Liver (tissue), 8 donors: ENCODE measurements at regions not wholly inside any gene's neighbourhood (a gene's known extent, or its start where the extent isn't known, plus 50 kb on each side); places are given as distances from the start of the nearest gene placed in this dataset.

Source experiments
- DNase-seq: peaks from one replicate; pipeline ENCODE4 v3.0.0-alpha.2; 2017; ENCODE audit warnings: low spot score
- H3K27ac ChIP-seq, 2 donors: one replicate each; pipeline ENCODE4 v1.7.0; 2013; ENCODE audit warnings: inconsistent platforms in 2 of 2, low read length in 2 of 2, control low read depth in 1 of 2, low read depth in 1 of 2, mild to moderate bottlenecking in 1 of 2
- H3K27me3 ChIP-seq, 4 donors: one replicate each; pipeline versions ENCODE4 v1.6.1 to v1.7.0; 2013; ENCODE audit warnings: low read length in 3 of 4, inconsistent platforms in 1 of 4, mild to moderate bottlenecking in 1 of 4, moderate library complexity in 1 of 4; ENCODE audit not compliant: control insufficient read depth in 4 of 4, insufficient read depth in 4 of 4
- H3K36me3 ChIP-seq, 4 donors: one replicate each; pipeline versions ENCODE4 v1.6.1 to v1.7.0; 2013; ENCODE audit warnings: low read length in 3 of 4, mild to moderate bottlenecking in 3 of 4, low read depth in 1 of 4, moderate library complexity in 1 of 4; ENCODE audit not compliant: control insufficient read depth in 4 of 4, insufficient read depth in 3 of 4
- H3K4me1 ChIP-seq, 4 donors: one replicate each; pipeline versions ENCODE4 v1.6.1 to v1.7.0; 2013; ENCODE audit warnings: low read length in 3 of 4, mild to moderate bottlenecking in 3 of 4, moderate library complexity in 1 of 4; ENCODE audit not compliant: control insufficient read depth in 4 of 4, insufficient read depth in 4 of 4
- H3K4me3 ChIP-seq, 3 donors: one replicate each; pipeline versions ENCODE4 v1.6.1 to v1.7.0; 2013; ENCODE audit warnings: low read length in 3 of 3, control low read depth in 1 of 3, low read depth in 1 of 3, mild to moderate bottlenecking in 1 of 3
- H3K9ac ChIP-seq, 2 donors: one replicate each; pipeline ENCODE4 v1.7.0; 2013; ENCODE audit warnings: low read length in 2 of 2, mild to moderate bottlenecking in 2 of 2, moderate library complexity in 2 of 2, control low read depth in 1 of 2, low read depth in 1 of 2
- H3K9me3 ChIP-seq, 4 donors: one replicate each; pipeline versions ENCODE4 v1.6.1 to v1.7.0; 2013; ENCODE audit warnings: low read length in 3 of 4; ENCODE audit not compliant: control insufficient read depth in 4 of 4
- EGR1 ChIP-seq, 2 donors: IDR thresholded peaks; 2 replicates each; pipeline ENCODE4 v1.6.1; 2016 to 2018; ENCODE audit warnings: antibody characterized with exemption in 2 of 2, low read depth in 2 of 2
- FOXA1 ChIP-seq: IDR thresholded peaks from 2 replicates; pipeline ENCODE4 v1.6.1; 2016; ENCODE audit warnings: antibody characterized with exemption
- FOXA2 ChIP-seq: IDR thresholded peaks from 2 replicates; pipeline ENCODE4 v1.6.1; 2016; ENCODE audit warnings: antibody characterized with exemption
- GABPA ChIP-seq, 2 donors: IDR thresholded peaks in 1 of 2; conservative IDR thresholded peaks in 1 of 2; 2 replicates each; pipeline ENCODE4 v1.6.1; 2016; ENCODE audit warnings: antibody characterized with exemption in 2 of 2, mild to moderate bottlenecking in 1 of 2, moderate library complexity in 1 of 2
- HNF4A ChIP-seq, 2 donors: conservative IDR thresholded peaks; 2 replicates each; pipeline ENCODE4 v1.6.1; 2016; ENCODE audit warnings: antibody characterized with exemption in 2 of 2, mild to moderate bottlenecking in 2 of 2
- HNF4G ChIP-seq: IDR thresholded peaks from 2 replicates; pipeline ENCODE4 v1.6.1; 2016; ENCODE audit warnings: antibody characterized with exemption
- JUND ChIP-seq, 2 donors: IDR thresholded peaks; 2 replicates each; pipeline ENCODE4 v1.6.1; 2016; ENCODE audit warnings: antibody characterized with exemption in 2 of 2
- NR2F2 ChIP-seq: IDR thresholded peaks from 2 replicates; pipeline ENCODE4 v1.6.1; 2016; ENCODE audit warnings: antibody characterized with exemption
- RAD21 ChIP-seq, 2 donors: IDR thresholded peaks; 2 replicates each; pipeline ENCODE4 v1.6.1; 2016; ENCODE audit warnings: antibody characterized with exemption in 2 of 2, mild to moderate bottlenecking in 2 of 2
- RXRA ChIP-seq, 2 donors: IDR thresholded peaks; 2 replicates each; pipeline ENCODE4 v1.6.1; 2017 to 2018; ENCODE audit warnings: antibody characterized with exemption in 2 of 2, mild to moderate bottlenecking in 1 of 2
- SP1 ChIP-seq: IDR thresholded peaks from 2 replicates; pipeline ENCODE4 v1.6.1; 2018; ENCODE audit warnings: antibody characterized with exemption, mild to moderate bottlenecking
- TAF1 ChIP-seq: conservative IDR thresholded peaks from 2 replicates; pipeline ENCODE4 v1.6.1; 2016; ENCODE audit warnings: antibody characterized with exemption, mild to moderate bottlenecking
- YY1 ChIP-seq: IDR thresholded peaks from 2 replicates; pipeline ENCODE4 v1.6.1; 2016; ENCODE audit warnings: antibody characterized with exemption, mild to moderate bottlenecking
- WGBS: extraction: QIAGEN DNeasy Blood & Tissue Kit; methylation state at CpG from one replicate; pipeline ENCODE4 v1.1.7; 2013; 5-methylcytosine and 5-hydroxymethylcytosine counted together
- TF ChIP-seq, protein P1 (sequence below): fragments of 150-350 bp; IDR thresholded peaks from 2 replicates; pipeline ENCODE4 v1.5.1; 2017; ENCODE audit warnings: improper control_type of control experiment, low read depth, low read length; ENCODE audit not compliant: missing input control
- TF ChIP-seq, protein P2 (sequence below): IDR thresholded peaks from 2 replicates; pipeline ENCODE4 v1.6.1; 2016; ENCODE audit warnings: antibody characterized with exemption
- TF ChIP-seq, protein P3 (sequence below): IDR thresholded peaks from 2 replicates; pipeline ENCODE4 v1.6.1; 2016; ENCODE audit warnings: antibody characterized with exemption, mild to moderate bottlenecking
- TF ChIP-seq, protein P4 (sequence below): IDR thresholded peaks from 2 replicates; pipeline ENCODE4 v1.6.1; 2016; ENCODE audit warnings: antibody characterized with exemption
- TF ChIP-seq, protein P5 (sequence below): IDR thresholded peaks from 2 replicates; pipeline ENCODE4 v1.6.1; 2016; ENCODE audit warnings: antibody characterized with exemption
- donor health status: healthy.
- donor health status: healthy.
- donor health status: healthy.
- donor health status: healthy.
- donor health status: healthy.

DNA sequence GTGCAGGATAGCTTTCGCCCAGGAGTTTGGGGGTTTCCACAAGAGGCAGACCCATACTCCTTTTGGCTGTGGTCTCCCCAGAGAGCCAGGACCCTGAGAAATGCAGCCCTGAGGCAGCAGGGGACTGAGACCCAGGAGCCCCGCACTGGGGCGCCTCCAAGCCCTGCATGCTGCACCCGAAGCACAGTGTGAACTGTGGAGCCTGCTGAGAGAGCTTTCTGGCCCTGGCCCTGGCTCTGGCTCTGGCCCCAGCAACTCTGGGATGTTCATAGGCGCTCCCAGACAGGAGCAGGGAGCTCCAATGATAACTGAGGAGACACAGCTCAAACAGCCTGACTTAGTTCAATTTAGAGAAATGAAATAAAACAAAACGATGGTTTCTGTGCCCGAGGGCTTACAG is 96.4 kb upstream of the TEX51 start:
- TF ChIP-seq, protein P1, sequence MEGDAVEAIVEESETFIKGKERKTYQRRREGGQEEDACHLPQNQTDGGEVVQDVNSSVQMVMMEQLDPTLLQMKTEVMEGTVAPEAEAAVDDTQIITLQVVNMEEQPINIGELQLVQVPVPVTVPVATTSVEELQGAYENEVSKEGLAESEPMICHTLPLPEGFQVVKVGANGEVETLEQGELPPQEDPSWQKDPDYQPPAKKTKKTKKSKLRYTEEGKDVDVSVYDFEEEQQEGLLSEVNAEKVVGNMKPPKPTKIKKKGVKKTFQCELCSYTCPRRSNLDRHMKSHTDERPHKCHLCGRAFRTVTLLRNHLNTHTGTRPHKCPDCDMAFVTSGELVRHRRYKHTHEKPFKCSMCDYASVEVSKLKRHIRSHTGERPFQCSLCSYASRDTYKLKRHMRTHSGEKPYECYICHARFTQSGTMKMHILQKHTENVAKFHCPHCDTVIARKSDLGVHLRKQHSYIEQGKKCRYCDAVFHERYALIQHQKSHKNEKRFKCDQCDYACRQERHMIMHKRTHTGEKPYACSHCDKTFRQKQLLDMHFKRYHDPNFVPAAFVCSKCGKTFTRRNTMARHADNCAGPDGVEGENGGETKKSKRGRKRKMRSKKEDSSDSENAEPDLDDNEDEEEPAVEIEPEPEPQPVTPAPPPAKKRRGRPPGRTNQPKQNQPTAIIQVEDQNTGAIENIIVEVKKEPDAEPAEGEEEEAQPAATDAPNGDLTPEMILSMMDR = no peak
- TF ChIP-seq SP1 (no peak), RAD21 (IDR thresholded peaks at IDR 0.05) (no peak), NR2F2 (no peak), RXRA (IDR thresholded peaks at IDR 0.05) (no peak), JUND (IDR thresholded peaks at IDR 0.05) (no peak), FOXA1 (no peak)
- H3K36me3 ChIP-seq = no peaks in the 10 kb centered on the region
- WGBS = 84% methylated on average over 7 of the region's 7 CpGs
- H3K27me3 ChIP-seq = no peaks in the 10 kb centered on the region
- DNase-seq = no peak
- no peaks in the 10 kb centered on the region for H3K9me3 ChIP-seq
- no peak overlapping the region for H3K27ac ChIP-seq
- no peak overlapping the region for H3K4me3 ChIP-seq
- H3K4me1 ChIP-seq = no peaks in the 10 kb centered on the region
- H3K9ac ChIP-seq = no peak overlapping the region

DNA sequence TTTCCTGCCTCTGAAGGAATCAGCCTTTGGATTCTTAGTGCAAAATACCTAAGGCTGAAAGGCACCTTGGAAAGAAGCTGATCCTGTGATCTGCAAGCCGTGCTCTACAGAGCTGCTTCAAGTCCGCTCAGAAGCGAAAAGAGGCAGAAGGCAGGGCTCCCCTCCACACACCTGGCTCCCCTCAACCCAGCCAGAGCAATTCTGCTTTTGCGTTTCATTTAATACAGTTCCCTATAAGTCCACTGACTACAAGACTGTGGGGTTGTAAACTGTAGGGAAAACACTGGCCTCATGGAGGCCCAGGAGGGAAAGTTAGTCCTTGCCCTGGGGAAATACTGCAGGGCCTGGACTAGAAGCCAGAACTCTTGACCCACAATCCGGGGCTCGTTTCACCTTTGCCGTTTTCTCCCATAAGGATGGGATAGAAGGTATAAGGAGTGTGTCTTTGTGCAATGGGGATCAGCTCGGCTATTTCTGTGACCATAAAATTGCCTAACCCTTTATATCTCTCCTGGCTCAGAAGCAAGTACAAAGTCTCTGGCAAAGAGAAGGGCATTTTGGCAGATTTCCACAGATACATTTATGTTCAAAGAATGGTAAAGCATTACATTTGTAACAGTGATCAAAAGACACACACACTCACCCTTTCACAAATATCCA is 95.8 kb upstream of the TEX51 start:
- Histone ChIP-seq H3K9ac (no peak overlapping the region), H3K27me3 (no peaks in the 10 kb centered on the region), H3K4me3 (no peak overlapping the region), H3K36me3 (no peaks in the 10 kb centered on the region), H3K9me3 (no peaks in the 10 kb centered on the region), H3K27ac (no peak overlapping the region), H3K4me1 (no peaks in the 10 kb centered on the region)
- no peak for DNase-seq
- 76% methylated on average over 8 of the region's 8 CpGs for WGBS
- TF ChIP-seq FOXA1 (no peak), NR2F2 (no peak), FOXA2 (no peak), HNF4A (conservative IDR thresholded peaks at IDR 0.05) (no peak), JUND (IDR thresholded peaks at IDR 0.05) (no peak), GABPA (IDR thresholded peaks at IDR 0.05 in 1 of 2, conservative IDR thresholded peaks at IDR 0.05 in 1 of 2) (no peak), RAD21 (IDR thresholded peaks at IDR 0.05) (no peak), SP1 (no peak), HNF4G (no peak), YY1 (no peak), EGR1 (IDR thresholded peaks at IDR 0.05; ENCODE audit: low read depth in 2 of 2) (no peak), RXRA (IDR thresholded peaks at IDR 0.05) (no peak), TAF1 (no peak)
- TF ChIP-seq, protein P2, sequence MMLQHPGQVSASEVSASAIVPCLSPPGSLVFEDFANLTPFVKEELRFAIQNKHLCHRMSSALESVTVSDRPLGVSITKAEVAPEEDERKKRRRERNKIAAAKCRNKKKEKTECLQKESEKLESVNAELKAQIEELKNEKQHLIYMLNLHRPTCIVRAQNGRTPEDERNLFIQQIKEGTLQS = no peak
- TF ChIP-seq, protein P1 = no peak
- TF ChIP-seq, protein P3, sequence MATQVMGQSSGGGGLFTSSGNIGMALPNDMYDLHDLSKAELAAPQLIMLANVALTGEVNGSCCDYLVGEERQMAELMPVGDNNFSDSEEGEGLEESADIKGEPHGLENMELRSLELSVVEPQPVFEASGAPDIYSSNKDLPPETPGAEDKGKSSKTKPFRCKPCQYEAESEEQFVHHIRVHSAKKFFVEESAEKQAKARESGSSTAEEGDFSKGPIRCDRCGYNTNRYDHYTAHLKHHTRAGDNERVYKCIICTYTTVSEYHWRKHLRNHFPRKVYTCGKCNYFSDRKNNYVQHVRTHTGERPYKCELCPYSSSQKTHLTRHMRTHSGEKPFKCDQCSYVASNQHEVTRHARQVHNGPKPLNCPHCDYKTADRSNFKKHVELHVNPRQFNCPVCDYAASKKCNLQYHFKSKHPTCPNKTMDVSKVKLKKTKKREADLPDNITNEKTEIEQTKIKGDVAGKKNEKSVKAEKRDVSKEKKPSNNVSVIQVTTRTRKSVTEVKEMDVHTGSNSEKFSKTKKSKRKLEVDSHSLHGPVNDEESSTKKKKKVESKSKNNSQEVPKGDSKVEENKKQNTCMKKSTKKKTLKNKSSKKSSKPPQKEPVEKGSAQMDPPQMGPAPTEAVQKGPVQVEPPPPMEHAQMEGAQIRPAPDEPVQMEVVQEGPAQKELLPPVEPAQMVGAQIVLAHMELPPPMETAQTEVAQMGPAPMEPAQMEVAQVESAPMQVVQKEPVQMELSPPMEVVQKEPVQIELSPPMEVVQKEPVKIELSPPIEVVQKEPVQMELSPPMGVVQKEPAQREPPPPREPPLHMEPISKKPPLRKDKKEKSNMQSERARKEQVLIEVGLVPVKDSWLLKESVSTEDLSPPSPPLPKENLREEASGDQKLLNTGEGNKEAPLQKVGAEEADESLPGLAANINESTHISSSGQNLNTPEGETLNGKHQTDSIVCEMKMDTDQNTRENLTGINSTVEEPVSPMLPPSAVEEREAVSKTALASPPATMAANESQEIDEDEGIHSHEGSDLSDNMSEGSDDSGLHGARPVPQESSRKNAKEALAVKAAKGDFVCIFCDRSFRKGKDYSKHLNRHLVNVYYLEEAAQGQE = no peak
- TF ChIP-seq, protein P4, sequence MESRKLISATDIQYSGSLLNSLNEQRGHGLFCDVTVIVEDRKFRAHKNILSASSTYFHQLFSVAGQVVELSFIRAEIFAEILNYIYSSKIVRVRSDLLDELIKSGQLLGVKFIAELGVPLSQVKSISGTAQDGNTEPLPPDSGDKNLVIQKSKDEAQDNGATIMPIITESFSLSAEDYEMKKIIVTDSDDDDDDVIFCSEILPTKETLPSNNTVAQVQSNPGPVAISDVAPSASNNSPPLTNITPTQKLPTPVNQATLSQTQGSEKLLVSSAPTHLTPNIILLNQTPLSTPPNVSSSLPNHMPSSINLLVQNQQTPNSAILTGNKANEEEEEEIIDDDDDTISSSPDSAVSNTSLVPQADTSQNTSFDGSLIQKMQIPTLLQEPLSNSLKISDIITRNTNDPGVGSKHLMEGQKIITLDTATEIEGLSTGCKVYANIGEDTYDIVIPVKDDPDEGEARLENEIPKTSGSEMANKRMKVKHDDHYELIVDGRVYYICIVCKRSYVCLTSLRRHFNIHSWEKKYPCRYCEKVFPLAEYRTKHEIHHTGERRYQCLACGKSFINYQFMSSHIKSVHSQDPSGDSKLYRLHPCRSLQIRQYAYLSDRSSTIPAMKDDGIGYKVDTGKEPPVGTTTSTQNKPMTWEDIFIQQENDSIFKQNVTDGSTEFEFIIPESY = no peak
- TF ChIP-seq, protein P5, sequence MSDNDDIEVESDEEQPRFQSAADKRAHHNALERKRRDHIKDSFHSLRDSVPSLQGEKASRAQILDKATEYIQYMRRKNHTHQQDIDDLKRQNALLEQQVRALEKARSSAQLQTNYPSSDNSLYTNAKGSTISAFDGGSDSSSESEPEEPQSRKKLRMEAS = no peak
